ENCODE measurements at regions not wholly inside any gene's neighbourhood (a gene's known extent, or its start where the extent isn't known, plus 50 kb on each side); places are given as distances from the start of the nearest gene placed in this dataset.

- TF ChIP-seq CTCF (IDR thresholded peaks at IDR 0.05) (no peak), POLR2A (IDR thresholded peaks at IDR 0.05) (no peak), POLR2AphosphoS5 (IDR thresholded peaks at IDR 0.05) (no peak), EP300 (IDR thresholded peaks at IDR 0.05) (no peak)
Measured at GRCh38 chr10:28937959-28938358, 260.6 kb downstream of the BAMBI start.
